SK-N-SH (cell line): ENCODE measurements at regions not wholly inside any gene's neighbourhood (a gene's known extent, or its start where the extent isn't known, plus 50 kb on each side); places are given as distances from the start of the nearest gene placed in this dataset.

Source experiments
- EP300 ChIP-seq, 2 experiments: IDR thresholded peaks; 2 replicates each; pipeline versions ENCODE4 v1.4.0 to v1.6.1; 2012; ENCODE audit warnings: borderline replicate concordance in 1 of 2, low read depth in 1 of 2, low read length in 1 of 2
- JUND ChIP-seq: IDR thresholded peaks from 2 replicates; pipeline ENCODE4 v1.4.0; 2012
- RFX5 ChIP-seq: IDR thresholded peaks from 2 replicates; pipeline ENCODE4 v1.6.1; 2012; ENCODE audit warnings: mild to moderate bottlenecking, improper control_type of control experiment, low read length

- TF ChIP-seq RFX5 (no peak), JUND (no peak), EP300 (IDR thresholded peaks at IDR 0.05; ENCODE audit: borderline replicate concordance in 1 of 2, low read depth in 1 of 2, low read length in 1 of 2) (no peak)
Observed at GRCh38 chr1:199612976-199613774, 414.3 kb upstream of the NR5A2 start.
